HepG2 (cell line): ENCODE measurements at regions not wholly inside any gene's neighbourhood (a gene's known extent, or its start where the extent isn't known, plus 50 kb on each side); places are given as distances from the start of the nearest gene placed in this dataset.

Experiments used
- BRCA1 ChIP-seq: sonication (generic); formaldehyde crosslinking; IDR thresholded peaks from 2 replicates; pipeline ENCODE4 v1.4.0; 2020; ENCODE audit warnings: missing genetic modification reagents
- CSRNP1 ChIP-seq: sonication (generic); formaldehyde crosslinking; IDR thresholded peaks from 2 replicates; pipeline ENCODE4 v1.8.1; 2023; ENCODE audit warnings: mild to moderate bottlenecking, missing genetic modification reagents
- ESRRA ChIP-seq: sonication (generic); formaldehyde crosslinking; IDR thresholded peaks from 2 replicates; pipeline ENCODE4 v1.5.1; 2020; ENCODE audit warnings: mild to moderate bottlenecking, low read depth, missing genetic modification reagents
- LBX2 ChIP-seq: sonication (generic); formaldehyde crosslinking; IDR thresholded peaks from 2 replicates; pipeline ENCODE4 v1.5.0; 2020; ENCODE audit warnings: missing genetic modification reagents, mild to moderate bottlenecking, borderline replicate concordance
- PRMT3 ChIP-seq: sonication (generic); formaldehyde crosslinking; IDR thresholded peaks from 2 replicates; pipeline ENCODE4 v1.8.1; 2022; ENCODE audit warnings: low read depth, mild to moderate bottlenecking, moderate library complexity, missing genetic modification reagents, borderline replicate concordance
- RCOR2 ChIP-seq: IDR thresholded peaks from 2 replicates; pipeline ENCODE4 v1.6.1; 2016; ENCODE audit warnings: missing biosample characterization, missing genetic modification reagents
- SIN3A ChIP-seq: IDR thresholded peaks from 2 replicates; pipeline ENCODE4 v1.6.1; 2011; ENCODE audit warnings: low read depth, mild to moderate bottlenecking, control low read depth, low read length, borderline replicate concordance
- SP5 ChIP-seq: IDR thresholded peaks from 2 replicates; pipeline ENCODE4 v1.6.1; 2016; ENCODE audit warnings: low read depth, borderline replicate concordance
- SRSF4 ChIP-seq: fragments of 200-400 bp; formaldehyde crosslinking; IDR thresholded peaks from one replicate; pipeline ENCODE4 v1.6.1; 2018; ENCODE audit warnings: mild to moderate bottlenecking, low read depth, low read length, moderate library complexity; ENCODE audit not compliant: poor library complexity, severe bottlenecking
- SSRP1 ChIP-seq: IDR thresholded peaks from 2 replicates; pipeline ENCODE4 v1.6.1; 2016; ENCODE audit warnings: control low read depth
- TFDP2 ChIP-seq: sonication (generic); formaldehyde crosslinking; IDR thresholded peaks from 2 replicates; pipeline ENCODE4 v1.4.0; 2020; ENCODE audit warnings: missing genetic modification reagents
- ZEB1 ChIP-seq: IDR thresholded peaks from 2 replicates; pipeline ENCODE4 v1.6.1; 2012; ENCODE audit warnings: mild to moderate bottlenecking, low read depth, inconsistent platforms; ENCODE audit not compliant: insufficient replicate concordance
- ZFP36L1 ChIP-seq: sonication (generic); formaldehyde crosslinking; IDR thresholded peaks from 2 replicates; pipeline ENCODE4 v1.8.0; 2022; ENCODE audit warnings: mild to moderate bottlenecking, missing genetic modification reagents, moderate library complexity
- ZFP82 ChIP-seq: sonication (generic); formaldehyde crosslinking; IDR thresholded peaks from 2 replicates; pipeline ENCODE4 v1.5.1; 2020; ENCODE audit warnings: mild to moderate bottlenecking, missing genetic modification reagents, borderline replicate concordance
- ZFP90 ChIP-seq: sonication (generic); formaldehyde crosslinking; IDR thresholded peaks from 2 replicates; pipeline ENCODE4 v1.8.0; 2022; ENCODE audit warnings: missing genetic modification reagents, mild to moderate bottlenecking, inconsistent platforms, borderline replicate concordance
- ZNF232 ChIP-seq: sonication (generic); formaldehyde crosslinking; IDR thresholded peaks from 2 replicates; pipeline ENCODE4 v1.4.0; 2020; ENCODE audit warnings: missing genetic modification reagents, borderline replicate concordance
- ZNF432 ChIP-seq: sonication (generic); formaldehyde crosslinking; IDR thresholded peaks from 2 replicates; pipeline ENCODE4 v1.5.0; 2020; ENCODE audit warnings: missing genetic modification reagents, mild to moderate bottlenecking, borderline replicate concordance
- TF ChIP-seq, protein P1 (sequence below), 2 experiments: sonication (generic) in 1 of 2; formaldehyde crosslinking in 1 of 2; IDR thresholded peaks; 2 replicates each; pipeline versions ENCODE4 v1.4.0 to v1.6.1; 2018 to 2020; ENCODE audit warnings: missing genetic modification reagents in 2 of 2, borderline replicate concordance in 1 of 2, low read depth in 1 of 2, mild to moderate bottlenecking in 1 of 2, missing biosample characterization in 1 of 2
- TF ChIP-seq, protein P2 (sequence below): sonication (generic); formaldehyde crosslinking; IDR thresholded peaks from 2 replicates; pipeline ENCODE4 v1.5.0; 2020; ENCODE audit warnings: missing genetic modification reagents
- TF ChIP-seq, protein P3 (sequence below): sonication (generic); formaldehyde crosslinking; IDR thresholded peaks from 2 replicates; pipeline ENCODE4 v1.4.0; 2020; ENCODE audit warnings: mild to moderate bottlenecking, low read depth, missing genetic modification reagents

DNA sequence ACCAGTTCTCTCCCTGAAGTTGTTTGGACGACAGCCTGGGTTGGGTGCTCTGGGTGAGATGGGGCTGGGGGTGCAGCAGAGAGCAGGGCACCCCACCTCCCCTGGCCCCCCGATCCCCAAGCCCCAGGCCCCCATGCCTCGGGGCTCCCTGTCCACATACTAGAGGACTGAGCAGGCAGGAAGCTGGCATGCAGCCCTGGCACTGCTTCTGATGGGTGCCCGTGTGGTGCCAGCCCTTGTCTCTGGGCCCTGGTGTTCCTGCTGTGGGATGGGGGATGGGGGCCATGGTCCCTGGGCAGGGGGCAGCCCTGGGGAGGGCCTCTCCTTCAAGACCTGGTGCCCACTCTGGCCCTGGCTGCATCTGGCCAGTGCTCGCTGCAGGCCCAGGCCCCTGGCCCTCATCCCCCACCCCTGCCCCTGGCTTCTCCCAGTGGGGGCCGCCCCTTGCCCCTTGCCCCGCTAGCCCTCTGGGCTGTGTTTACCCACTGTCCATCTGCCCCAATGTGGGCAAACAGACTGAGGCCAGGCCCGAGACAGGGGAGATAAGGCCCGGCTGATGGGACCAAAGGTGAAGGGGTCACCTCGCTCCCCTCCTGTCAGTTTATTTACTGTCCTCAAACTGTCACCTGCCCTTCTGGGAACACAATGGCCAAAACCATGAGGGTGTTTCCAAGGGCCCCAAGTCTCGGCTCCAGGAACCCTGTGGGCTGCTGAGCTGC, 67.3 kb upstream of the RXRA start (continued):
- TF ChIP-seq ZFP36L1 (CRISPR knock-in tag) (no peak), CSRNP1 (CRISPR knock-in tag) (no peak), PRMT3 (CRISPR knock-in tag) (no peak), RCOR2 (peak; percentile 72), SP5 (peak; percentile 72), ZFP82 (CRISPR knock-in tag) (no peak), SIN3A (no peak), ZFP90 (CRISPR knock-in tag) (peak; percentile 74; the same call in 1 of the 2 replicates), BRCA1 (CRISPR knock-in tag) (0 out of 2 replicates have a peak, but pooled peaks have one; percentile 53), TFDP2 (CRISPR knock-in tag) (0 out of 2 replicates have a peak, but pooled peaks have one; percentile 24), ZNF232 (CRISPR knock-in tag) (peak; percentile 74; the same call in 1 of the 2 replicates), LBX2 (CRISPR knock-in tag) (no peak), ZNF432 (CRISPR knock-in tag) (no peak), SRSF4 (no peak), ZEB1 (no peak), SSRP1 (no peak), ESRRA (CRISPR knock-in tag) (peak; percentile 85)
- TF ChIP-seq, protein P1, sequence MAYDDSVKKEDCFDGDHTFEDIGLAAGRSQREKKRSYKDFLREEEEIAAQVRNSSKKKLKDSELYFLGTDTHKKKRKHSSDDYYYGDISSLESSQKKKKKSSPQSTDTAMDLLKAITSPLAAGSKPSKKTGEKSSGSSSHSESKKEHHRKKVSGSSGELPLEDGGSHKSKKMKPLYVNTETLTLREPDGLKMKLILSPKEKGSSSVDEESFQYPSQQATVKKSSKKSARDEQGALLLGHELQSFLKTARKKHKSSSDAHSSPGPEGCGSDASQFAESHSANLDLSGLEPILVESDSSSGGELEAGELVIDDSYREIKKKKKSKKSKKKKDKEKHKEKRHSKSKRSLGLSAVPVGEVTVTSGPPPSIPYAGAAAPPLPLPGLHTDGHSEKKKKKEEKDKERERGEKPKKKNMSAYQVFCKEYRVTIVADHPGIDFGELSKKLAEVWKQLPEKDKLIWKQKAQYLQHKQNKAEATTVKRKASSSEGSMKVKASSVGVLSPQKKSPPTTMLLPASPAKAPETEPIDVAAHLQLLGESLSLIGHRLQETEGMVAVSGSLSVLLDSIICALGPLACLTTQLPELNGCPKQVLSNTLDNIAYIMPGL (CRISPR knock-in tag; IDR thresholded peaks at IDR 0.05; ENCODE audit: borderline replicate concordance in 1 of 2, low read depth in 1 of 2) = no peak; a peak in 1 of 4 replicates
- TF ChIP-seq, protein P2, sequence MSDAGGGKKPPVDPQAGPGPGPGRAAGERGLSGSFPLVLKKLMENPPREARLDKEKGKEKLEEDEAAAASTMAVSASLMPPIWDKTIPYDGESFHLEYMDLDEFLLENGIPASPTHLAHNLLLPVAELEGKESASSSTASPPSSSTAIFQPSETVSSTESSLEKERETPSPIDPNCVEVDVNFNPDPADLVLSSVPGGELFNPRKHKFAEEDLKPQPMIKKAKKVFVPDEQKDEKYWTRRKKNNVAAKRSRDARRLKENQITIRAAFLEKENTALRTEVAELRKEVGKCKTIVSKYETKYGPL = no peak
- TF ChIP-seq, protein P3, sequence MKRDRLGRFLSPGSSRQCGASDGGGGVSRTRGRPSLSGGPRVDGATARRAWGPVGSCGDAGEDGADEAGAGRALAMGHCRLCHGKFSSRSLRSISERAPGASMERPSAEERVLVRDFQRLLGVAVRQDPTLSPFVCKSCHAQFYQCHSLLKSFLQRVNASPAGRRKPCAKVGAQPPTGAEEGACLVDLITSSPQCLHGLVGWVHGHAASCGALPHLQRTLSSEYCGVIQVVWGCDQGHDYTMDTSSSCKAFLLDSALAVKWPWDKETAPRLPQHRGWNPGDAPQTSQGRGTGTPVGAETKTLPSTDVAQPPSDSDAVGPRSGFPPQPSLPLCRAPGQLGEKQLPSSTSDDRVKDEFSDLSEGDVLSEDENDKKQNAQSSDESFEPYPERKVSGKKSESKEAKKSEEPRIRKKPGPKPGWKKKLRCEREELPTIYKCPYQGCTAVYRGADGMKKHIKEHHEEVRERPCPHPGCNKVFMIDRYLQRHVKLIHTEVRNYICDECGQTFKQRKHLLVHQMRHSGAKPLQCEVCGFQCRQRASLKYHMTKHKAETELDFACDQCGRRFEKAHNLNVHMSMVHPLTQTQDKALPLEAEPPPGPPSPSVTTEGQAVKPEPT (CRISPR knock-in tag) = 0 out of 2 replicates have a peak, but pooled peaks have one; percentile 58
